Gastrocnemius medialis (tissue), 4 donors: ENCODE measurements at regions not wholly inside any gene's neighbourhood (a gene's known extent, or its start where the extent isn't known, plus 50 kb on each side); places are given as distances from the start of the nearest gene placed in this dataset.

Experiments
- ATAC-seq, 2 donors: fragments of 150-250 bp; one replicate each; pipeline ENCODE4 v1.9.1; 2016
- DNase-seq, 2 donors: peaks; one replicate each; pipeline ENCODE4 v3.0.0-alpha.2; 2019
- H3K27ac ChIP-seq, 4 donors: fragments of 200-600 bp; sonication (generic); 1 replicate in 1 of 4; 2 replicates in 3 of 4; pipeline ENCODE4 v1.5.1; 2016 to 2018; ENCODE audit warnings: mild to moderate bottlenecking in 2 of 4, moderate library complexity in 1 of 4
- H3K27me3 ChIP-seq, 3 donors: fragments of 200-600 bp; sonication (generic) in 2 of 3; 1 replicate in 1 of 3; 2 replicates in 2 of 3; pipeline versions ENCODE4 v1.5.1 to v1.6.0; 2016 to 2019; ENCODE audit warnings: mild to moderate bottlenecking in 1 of 3, moderate library complexity in 1 of 3
- H3K36me3 ChIP-seq, 2 donors: fragments of 200-600 bp; sonication (generic) in 1 of 2; one replicate each; pipeline ENCODE4 v1.5.1; 2017 to 2018
- H3K4me1 ChIP-seq, 2 donors: fragments of 200-600 bp; sonication (generic) in 1 of 2; one replicate each; pipeline ENCODE4 v1.5.1; 2016 to 2017; ENCODE audit warnings: mild to moderate bottlenecking in 2 of 2
- H3K4me3 ChIP-seq, 4 donors: fragments of 200-600 bp; sonication (generic) in 3 of 4; 1 replicate in 1 of 4; 2 replicates in 3 of 4; pipeline ENCODE4 v1.5.1; 2016 to 2019; ENCODE audit warnings: mild to moderate bottlenecking in 2 of 4
- H3K9me3 ChIP-seq, 3 donors: fragments of 200-600 bp; sonication (generic) in 2 of 3; 1 replicate in 1 of 3; 2 replicates in 2 of 3; pipeline ENCODE4 v1.5.1; 2016 to 2019
- POLR2A ChIP-seq, 2 donors: fragments of 450-650 bp; IDR thresholded peaks; one replicate each; pipeline ENCODE4 v1.6.1; 2017; ENCODE audit warnings: antibody characterized with exemption in 2 of 2, mild to moderate bottlenecking in 2 of 2, moderate library complexity in 2 of 2
- in situ Hi-C, 4 donors: fragments of 200-750 bp; cut with MboI; loops; one replicate each; pipeline versions ENCODE4 v1.15.0 to v1.8.0; 2017; ENCODE audit warnings: low sequenced_read_pairs in 4 of 4
- intact Hi-C: fragments of 100-400 bp; cut with DNase I; formaldehyde crosslinking; loops from one replicate; pipeline ENCODE4 v1.15.1; 2023; ENCODE audit warnings: low total_unique reads
- TF ChIP-seq, protein P1 (sequence below), 5 experiments: fragments of 450-650 bp in 3 of 5; fragments of 200-600 bp in 2 of 5; sonication (generic) in 2 of 5; IDR thresholded peaks in 4 of 5; conservative IDR thresholded peaks in 1 of 5; 1 replicate in 4 of 5; 2 replicates in 1 of 5; pipeline ENCODE4 v1.5.1; 2016 to 2019; ENCODE audit warnings: antibody characterized with exemption in 5 of 5, mild to moderate bottlenecking in 3 of 5, moderate library complexity in 3 of 5

DNA sequence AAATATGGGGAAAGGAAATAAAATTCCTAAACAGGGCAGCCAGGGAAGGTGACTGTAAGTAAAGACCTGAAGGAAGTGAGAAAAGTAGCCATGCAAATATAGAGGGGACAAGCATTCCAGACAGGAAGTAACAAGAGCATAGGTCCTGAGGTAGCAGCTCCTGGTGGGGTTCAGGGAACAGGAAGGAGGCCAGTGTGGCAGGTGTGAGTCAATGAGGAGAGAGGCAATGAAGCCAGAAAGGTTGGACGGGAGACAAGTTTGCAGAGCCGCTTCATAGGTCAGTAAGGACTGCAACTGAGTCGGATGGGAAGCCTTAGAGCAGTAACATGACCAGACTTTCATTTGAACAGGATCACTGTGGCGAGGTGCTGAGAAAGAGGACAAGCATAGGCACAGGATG, 150.9 kb downstream of the METTL4 start:
- no peak for DNase-seq
- intact Hi-C loops = no loop called here
- Histone ChIP-seq H3K27ac (no peak overlapping the region), H3K4me1 (no peaks in the 10 kb centered on the region), H3K4me3 (no peak overlapping the region), H3K36me3 (no peaks in the 10 kb centered on the region), H3K27me3 (no peaks in the 10 kb centered on the region), H3K9me3 (no peaks in the 10 kb centered on the region)
- in situ Hi-C loops = no loop called here
- TF ChIP-seq POLR2A (IDR thresholded peaks at IDR 0.05) = no peak
- TF ChIP-seq, protein P1, sequence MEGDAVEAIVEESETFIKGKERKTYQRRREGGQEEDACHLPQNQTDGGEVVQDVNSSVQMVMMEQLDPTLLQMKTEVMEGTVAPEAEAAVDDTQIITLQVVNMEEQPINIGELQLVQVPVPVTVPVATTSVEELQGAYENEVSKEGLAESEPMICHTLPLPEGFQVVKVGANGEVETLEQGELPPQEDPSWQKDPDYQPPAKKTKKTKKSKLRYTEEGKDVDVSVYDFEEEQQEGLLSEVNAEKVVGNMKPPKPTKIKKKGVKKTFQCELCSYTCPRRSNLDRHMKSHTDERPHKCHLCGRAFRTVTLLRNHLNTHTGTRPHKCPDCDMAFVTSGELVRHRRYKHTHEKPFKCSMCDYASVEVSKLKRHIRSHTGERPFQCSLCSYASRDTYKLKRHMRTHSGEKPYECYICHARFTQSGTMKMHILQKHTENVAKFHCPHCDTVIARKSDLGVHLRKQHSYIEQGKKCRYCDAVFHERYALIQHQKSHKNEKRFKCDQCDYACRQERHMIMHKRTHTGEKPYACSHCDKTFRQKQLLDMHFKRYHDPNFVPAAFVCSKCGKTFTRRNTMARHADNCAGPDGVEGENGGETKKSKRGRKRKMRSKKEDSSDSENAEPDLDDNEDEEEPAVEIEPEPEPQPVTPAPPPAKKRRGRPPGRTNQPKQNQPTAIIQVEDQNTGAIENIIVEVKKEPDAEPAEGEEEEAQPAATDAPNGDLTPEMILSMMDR (IDR thresholded peaks at IDR 0.05 in 4 of 5, conservative IDR thresholded peaks at IDR 0.05 in 1 of 5) = no peak
- ATAC-seq = no peak

DNA sequence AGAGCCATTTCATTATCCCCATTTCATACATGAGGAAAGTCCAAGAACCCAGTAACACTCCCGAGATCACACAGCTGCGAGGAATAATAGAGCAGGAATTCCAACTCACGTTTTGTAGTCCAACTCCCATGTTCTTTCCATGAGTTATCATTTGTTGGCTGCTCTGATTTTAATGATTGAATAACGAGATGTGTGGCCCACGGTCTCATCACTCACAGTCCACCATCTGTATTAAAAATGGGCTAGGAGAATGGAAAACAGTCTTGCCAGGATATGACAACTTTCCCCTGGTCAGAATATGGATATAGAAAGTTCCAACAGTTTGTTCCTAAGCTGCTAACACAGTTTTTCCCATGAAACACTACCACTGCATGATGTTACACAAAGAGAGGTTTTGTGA, 147.5 kb downstream of the METTL4 start:
- no peak for DNase-seq

DNA sequence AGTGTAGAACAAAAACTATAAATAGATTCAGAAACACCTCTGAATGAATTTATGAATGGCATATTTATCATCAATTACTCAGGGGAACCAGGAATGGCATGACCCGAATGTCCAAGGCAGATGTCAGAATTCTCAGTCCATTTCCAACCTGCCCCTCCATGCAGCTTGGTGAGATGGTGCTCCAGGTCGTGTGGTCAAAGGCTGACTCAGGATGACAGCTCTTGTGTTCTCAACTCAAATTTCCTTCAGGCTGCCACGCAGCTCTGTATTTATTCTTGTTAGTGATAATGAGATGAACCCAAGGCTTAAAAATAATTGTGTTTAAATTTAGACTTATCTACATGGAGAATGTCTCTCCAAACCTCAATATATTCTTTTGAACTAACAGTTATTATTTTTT, 146.9 kb downstream of the METTL4 start:
- TF ChIP-seq POLR2A (IDR thresholded peaks at IDR 0.05) = no peak
- TF ChIP-seq, protein P1 (IDR thresholded peaks at IDR 0.05 in 4 of 5, conservative IDR thresholded peaks at IDR 0.05 in 1 of 5) = no peak
- no peaks in the 10 kb centered on the region for H3K36me3 ChIP-seq
- ATAC-seq = no peak
- in situ Hi-C loops (no loop called here), intact Hi-C loops (no loop called here)
- no peaks in the 10 kb centered on the region for H3K9me3 ChIP-seq
- H3K27me3 ChIP-seq = no peaks in the 10 kb centered on the region
- H3K4me1 ChIP-seq = no peaks in the 10 kb centered on the region
- H3K27ac ChIP-seq = no peak overlapping the region
- H3K4me3 ChIP-seq = no peak overlapping the region
- DNase-seq = no peak

More for the DNA sequence above, 147.5 kb downstream of the METTL4 start:
- Histone ChIP-seq H3K9me3 (no peaks in the 10 kb centered on the region), H3K36me3 (no peaks in the 10 kb centered on the region), H3K27ac (no peak overlapping the region), H3K4me1 (no peaks in the 10 kb centered on the region), H3K4me3 (no peak overlapping the region), H3K27me3 (no peaks in the 10 kb centered on the region)
- TF ChIP-seq POLR2A (IDR thresholded peaks at IDR 0.05) = no peak
- TF ChIP-seq, protein P1 (IDR thresholded peaks at IDR 0.05 in 4 of 5, conservative IDR thresholded peaks at IDR 0.05 in 1 of 5) = no peak
- in situ Hi-C loops (no loop called here), intact Hi-C loops (no loop called here)
- no peak for ATAC-seq

DNA sequence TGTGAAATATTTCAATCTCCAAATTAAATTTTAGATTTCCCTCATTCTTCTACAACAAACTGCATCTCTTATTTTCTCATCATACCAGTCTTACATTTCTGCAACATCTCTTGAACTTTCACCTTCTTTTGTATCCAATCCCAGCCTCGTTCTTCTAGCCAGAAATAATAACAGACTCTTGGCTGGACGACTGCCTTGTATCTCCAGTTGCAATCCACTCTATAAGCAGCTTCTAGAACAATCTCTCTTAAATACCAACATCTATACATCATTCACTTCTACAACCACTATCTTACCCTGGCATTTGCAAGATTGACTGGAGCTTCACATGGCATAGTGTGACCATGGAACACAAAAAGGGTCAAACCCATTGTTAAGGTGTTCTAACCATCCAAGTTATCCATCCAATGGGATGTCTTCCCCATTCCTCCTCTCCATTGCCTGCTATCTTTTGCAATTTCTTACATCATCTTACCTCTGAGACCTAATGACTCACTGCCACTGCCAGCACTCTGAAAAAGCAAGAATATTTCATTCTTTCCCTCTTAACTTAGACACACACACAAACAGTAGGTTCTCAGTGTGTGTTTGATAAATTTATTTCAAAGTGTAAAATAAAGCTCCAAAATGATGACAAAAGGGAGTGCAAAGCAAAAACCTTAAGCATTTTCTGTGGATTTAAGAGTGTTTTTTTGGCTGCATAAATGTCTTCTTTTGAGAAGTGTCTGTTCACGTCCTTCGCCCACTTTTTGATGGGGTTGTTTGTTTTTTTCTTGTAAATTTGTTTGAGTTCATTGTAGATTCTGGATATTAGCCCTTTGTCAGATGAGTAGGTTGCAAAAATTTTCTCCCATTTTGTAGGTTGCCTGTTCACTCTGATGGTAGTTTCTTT, 145.6 kb downstream of the METTL4 start:
- in situ Hi-C loops = no loop called here
- H3K4me1 ChIP-seq = no peaks in the 10 kb centered on the region
- DNase-seq (no peak), ATAC-seq (no peak)
- H3K4me3 ChIP-seq = no peak overlapping the region
- no peaks in the 10 kb centered on the region for H3K9me3 ChIP-seq
- no peaks in the 10 kb centered on the region for H3K36me3 ChIP-seq
- no peaks in the 10 kb centered on the region for H3K27me3 ChIP-seq
- intact Hi-C loops = no loop called here
- H3K27ac ChIP-seq = no peak overlapping the region
- TF ChIP-seq, protein P1 (IDR thresholded peaks at IDR 0.05 in 4 of 5, conservative IDR thresholded peaks at IDR 0.05 in 1 of 5) = no peak
- no peak for TF ChIP-seq POLR2A (IDR thresholded peaks at IDR 0.05)
